ENCODE measurements at regions not wholly inside any gene's neighbourhood (a gene's known extent, or its start where the extent isn't known, plus 50 kb on each side); places are given as distances from the start of the nearest gene placed in this dataset.

DNA sequence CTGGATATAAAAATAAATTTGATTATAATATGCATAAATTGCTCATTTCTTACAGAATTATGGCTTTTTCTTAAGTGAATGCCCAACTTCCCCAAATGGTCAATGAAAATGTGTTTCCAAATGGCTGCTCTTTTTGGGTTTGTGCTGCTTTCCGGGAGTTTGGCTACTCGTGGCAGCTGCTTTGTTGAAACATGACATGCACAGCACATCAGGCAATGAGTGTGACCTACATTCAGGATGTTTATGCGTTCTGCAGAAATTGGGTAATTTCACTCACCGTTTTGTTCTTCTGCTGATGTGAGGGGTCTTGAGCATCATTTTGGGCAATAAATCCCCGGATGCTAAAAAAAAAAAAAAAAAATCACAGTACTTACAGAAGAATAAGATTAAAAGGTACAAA, 825.0 kb upstream of the KLHL29 start:
- no peak for TF ChIP-seq CTCF (conservative IDR thresholded peaks at IDR 0.05)
- TF ChIP-seq ZFX (IDR thresholded peaks at IDR 0.05) = no peak

Data from C4-2B (cell line).